HG03521 (cell line): ENCODE measurements at regions not wholly inside any gene's neighbourhood (a gene's known extent, or its start where the extent isn't known, plus 50 kb on each side); places are given as distances from the start of the nearest gene placed in this dataset.
"Not testable (repeated sequence)": the region's sequence is repeated elsewhere in the genome, so short reads cannot be mapped to it uniquely, and the experiment has no call there.

Experiments used
- ATAC-seq: cut with Tn5 transposase; IDR thresholded peaks from one replicate; pipeline ENCODE4 v1.9.1; 2021; ENCODE audit warnings: mild to moderate bottlenecking, moderate library complexity; ENCODE audit not compliant: unreplicated experiment

- ATAC-seq: no peak
Measured at GRCh38 chrX:78603908-78604307, 55.2 kb downstream of the RTL3 start.

- no peak for ATAC-seq
Measured at GRCh38 chrX:78595901-78596502, 63.1 kb downstream of the RTL3 start.

- no peak for ATAC-seq
Measured at GRCh38 chrX:78593701-78594100, 65.4 kb downstream of the RTL3 start.

GRCh38 chrX:78592030-78592429, 67.1 kb downstream of the RTL3 start:
- no peak for ATAC-seq

GRCh38 chrX:78574306-78574705, 84.8 kb downstream of the RTL3 start:
- ATAC-seq: no peak

- no peak for ATAC-seq
Measured at GRCh38 chrX:78573630-78574029, 85.5 kb downstream of the RTL3 start.

GRCh38 chrX:78571849-78572248, 87.3 kb downstream of the RTL3 start:
- ATAC-seq: no peak

GRCh38 chrX:78555401-78555980, 103.6 kb downstream of the RTL3 start:
- no peak for ATAC-seq

- ATAC-seq: not testable (repeated sequence)
Measured at GRCh38 chrX:78552628-78553027, 106.5 kb downstream of the RTL3 start.

- no peak for ATAC-seq
Measured at GRCh38 chrX:78548012-78548411, 111.1 kb downstream of the RTL3 start.

GRCh38 chrX:78545233-78545632, 113.9 kb downstream of the RTL3 start:
- no peak for ATAC-seq

- ATAC-seq: no peak
Measured at GRCh38 chrX:78543281-78543680, 115.8 kb downstream of the RTL3 start.

- no peak for ATAC-seq
Measured at GRCh38 chrX:78540171-78540570, 119.0 kb downstream of the RTL3 start.

GRCh38 chrX:78534221-78534620, 124.9 kb downstream of the RTL3 start:
- no peak for ATAC-seq

- ATAC-seq: no peak
Measured at GRCh38 chrX:78532363-78532762, 126.8 kb downstream of the RTL3 start.

GRCh38 chrX:78527818-78528217, 131.3 kb downstream of the RTL3 start:
- ATAC-seq: no peak

- no peak for ATAC-seq
Measured at GRCh38 chrX:78527263-78527662, 131.9 kb downstream of the RTL3 start.

- no peak for ATAC-seq
Measured at GRCh38 chrX:78522601-78523000, 136.5 kb downstream of the RTL3 start.

- ATAC-seq: peak; percentile 82
Measured at GRCh38 chrX:78517124-78517523, 142.0 kb downstream of the RTL3 start.

- ATAC-seq: no peak
Measured at GRCh38 chrX:78514852-78515251, 144.3 kb downstream of the RTL3 start.

GRCh38 chrX:78513971-78514738, 145.0 kb downstream of the RTL3 start:
- no peak for ATAC-seq

GRCh38 chrX:78506248-78506647, 152.9 kb downstream of the RTL3 start:
- no peak for ATAC-seq
